Suprapubic skin (tissue), 3 donors: ENCODE measurements at regions not wholly inside any gene's neighbourhood (a gene's known extent, or its start where the extent isn't known, plus 50 kb on each side); places are given as distances from the start of the nearest gene placed in this dataset.

Source experiments
- EP300 ChIP-seq: sonication (generic); formaldehyde crosslinking; IDR thresholded peaks from one replicate; pipeline ENCODE4 v1.6.1; 2017; ENCODE audit warnings: antibody characterized with exemption
- POLR2A ChIP-seq, 2 donors: fragments of 450-650 bp; IDR thresholded peaks; one replicate each; pipeline ENCODE4 v1.6.1; 2017; ENCODE audit warnings: antibody characterized with exemption in 2 of 2, mild to moderate bottlenecking in 2 of 2, moderate library complexity in 2 of 2
- TF ChIP-seq, protein P1 (sequence below), 2 donors: fragments of 200-600 bp in 1 of 2; fragments of 450-650 bp in 1 of 2; sonication (generic) in 1 of 2; IDR thresholded peaks; one replicate each; pipeline ENCODE4 v1.5.1; 2016 to 2019; ENCODE audit warnings: antibody characterized with exemption in 2 of 2, mild to moderate bottlenecking in 1 of 2, moderate library complexity in 1 of 2

DNA sequence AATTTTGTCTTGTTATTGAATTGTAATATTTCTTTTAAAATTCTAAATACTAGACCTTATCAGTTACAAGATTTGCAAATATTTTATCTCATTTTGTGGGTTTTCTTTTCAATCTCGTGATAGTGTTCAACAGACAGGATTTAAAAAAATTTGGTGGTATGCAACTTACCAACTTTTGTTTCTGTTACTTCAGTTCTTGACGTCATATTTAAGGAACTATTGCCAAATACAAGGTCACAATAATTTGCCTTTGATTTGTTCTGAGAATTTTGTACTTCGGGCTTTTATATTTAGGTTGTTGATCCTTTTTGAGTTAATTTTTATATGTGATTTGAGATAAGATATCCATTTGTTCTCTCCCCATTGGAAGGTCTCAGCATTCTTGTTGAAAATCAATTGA, 876.6 kb downstream of the DCDC2C start:
- TF ChIP-seq, protein P1, sequence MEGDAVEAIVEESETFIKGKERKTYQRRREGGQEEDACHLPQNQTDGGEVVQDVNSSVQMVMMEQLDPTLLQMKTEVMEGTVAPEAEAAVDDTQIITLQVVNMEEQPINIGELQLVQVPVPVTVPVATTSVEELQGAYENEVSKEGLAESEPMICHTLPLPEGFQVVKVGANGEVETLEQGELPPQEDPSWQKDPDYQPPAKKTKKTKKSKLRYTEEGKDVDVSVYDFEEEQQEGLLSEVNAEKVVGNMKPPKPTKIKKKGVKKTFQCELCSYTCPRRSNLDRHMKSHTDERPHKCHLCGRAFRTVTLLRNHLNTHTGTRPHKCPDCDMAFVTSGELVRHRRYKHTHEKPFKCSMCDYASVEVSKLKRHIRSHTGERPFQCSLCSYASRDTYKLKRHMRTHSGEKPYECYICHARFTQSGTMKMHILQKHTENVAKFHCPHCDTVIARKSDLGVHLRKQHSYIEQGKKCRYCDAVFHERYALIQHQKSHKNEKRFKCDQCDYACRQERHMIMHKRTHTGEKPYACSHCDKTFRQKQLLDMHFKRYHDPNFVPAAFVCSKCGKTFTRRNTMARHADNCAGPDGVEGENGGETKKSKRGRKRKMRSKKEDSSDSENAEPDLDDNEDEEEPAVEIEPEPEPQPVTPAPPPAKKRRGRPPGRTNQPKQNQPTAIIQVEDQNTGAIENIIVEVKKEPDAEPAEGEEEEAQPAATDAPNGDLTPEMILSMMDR (IDR thresholded peaks at IDR 0.05), result no peak
- TF ChIP-seq POLR2A (IDR thresholded peaks at IDR 0.05), result no peak
- TF ChIP-seq EP300, result no peak
